HG02623 (cell line): ENCODE measurements at regions not wholly inside any gene's neighbourhood (a gene's known extent, or its start where the extent isn't known, plus 50 kb on each side); places are given as distances from the start of the nearest gene placed in this dataset.

Experiments used
- ATAC-seq: cut with Tn5 transposase; IDR thresholded peaks from one replicate; pipeline ENCODE4 v1.9.1; 2021; ENCODE audit warnings: moderate library complexity; ENCODE audit not compliant: unreplicated experiment

DNA sequence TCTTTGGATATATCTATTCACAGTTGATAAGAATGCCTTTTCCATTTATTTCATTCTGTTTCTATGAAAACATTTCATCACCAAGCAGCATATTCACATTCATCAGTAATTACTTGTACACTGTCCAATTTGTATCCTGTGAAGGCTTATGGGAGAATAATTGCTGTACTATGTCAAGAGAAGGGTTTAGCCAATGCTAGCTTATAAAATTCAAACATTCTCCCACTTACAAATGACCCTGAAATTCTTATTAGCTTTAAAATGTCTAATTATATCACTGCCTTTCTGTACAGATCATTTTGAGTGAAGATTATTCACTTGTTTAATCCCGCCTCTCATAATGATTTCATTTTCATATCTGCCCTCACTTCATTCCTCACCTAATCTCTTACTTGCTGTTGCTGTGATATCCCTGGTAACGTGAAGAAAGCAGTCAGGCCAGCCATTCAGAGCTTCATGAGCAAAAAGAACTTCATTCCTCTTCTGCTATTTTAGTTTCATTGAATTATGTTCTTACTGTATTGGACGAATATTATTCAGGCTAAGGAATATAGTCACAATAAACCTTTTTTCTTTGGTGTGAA is 778.7 kb downstream of the OLFM4 start:
- ATAC-seq = no peak

DNA sequence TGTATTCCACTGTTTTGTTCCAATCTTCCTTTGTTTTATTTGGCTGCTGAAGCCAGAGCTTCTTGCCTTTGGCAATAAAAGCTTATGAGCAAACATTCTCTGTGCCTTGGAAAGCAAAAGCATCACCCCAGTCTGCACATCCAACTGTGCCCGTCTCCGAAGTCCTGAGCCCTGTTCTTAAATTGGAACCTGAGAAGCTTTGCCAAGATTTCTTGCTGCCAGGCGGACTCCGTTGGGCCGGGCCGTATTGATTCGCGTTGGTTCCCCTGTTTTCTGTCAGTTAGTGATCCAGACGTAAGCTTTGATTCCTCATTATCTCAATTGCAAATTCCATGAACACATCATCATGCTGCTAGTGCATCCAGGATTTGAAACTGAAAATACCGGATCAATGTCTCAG is 793.0 kb downstream of the OLFM4 start:
- no peak for ATAC-seq

DNA sequence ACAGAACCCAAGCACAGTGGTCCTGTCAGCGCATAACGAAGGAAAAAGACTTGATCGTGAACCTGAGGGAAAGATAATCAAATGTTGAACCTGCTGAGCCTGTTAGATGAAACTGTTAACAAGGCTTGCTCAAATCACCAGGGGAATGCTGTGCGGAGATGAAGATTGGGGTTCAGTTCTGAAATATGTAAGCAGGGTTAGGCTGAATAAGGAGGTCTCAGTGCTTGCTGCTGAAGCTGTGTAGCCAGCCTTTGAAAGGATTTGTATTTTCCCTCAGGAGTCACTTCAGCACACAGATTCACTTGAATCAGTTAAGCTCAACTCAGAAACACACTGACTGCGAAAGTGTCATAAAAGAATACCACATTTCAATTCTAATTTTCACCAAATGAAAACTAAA is 793.5 kb downstream of the OLFM4 start:
- no peak for ATAC-seq

DNA sequence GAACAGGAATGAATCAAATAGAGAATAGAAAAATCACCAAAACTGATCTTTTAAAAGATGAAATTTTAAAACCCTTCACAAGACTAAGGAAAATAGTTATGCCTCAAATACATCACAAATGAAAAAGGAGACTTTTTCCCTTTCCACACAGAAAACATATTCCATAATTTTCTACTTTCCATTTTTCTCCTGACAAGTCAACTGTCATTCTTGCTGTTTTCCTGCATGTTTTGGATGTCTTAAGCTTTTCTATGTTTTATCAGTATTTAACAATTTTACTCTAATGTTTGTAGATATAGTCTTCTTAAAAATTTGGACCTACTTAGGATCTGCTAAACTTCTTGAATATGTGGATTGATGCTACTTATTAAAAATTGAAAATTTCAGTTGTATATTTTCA is 810.8 kb downstream of the OLFM4 start:
- no peak for ATAC-seq

DNA sequence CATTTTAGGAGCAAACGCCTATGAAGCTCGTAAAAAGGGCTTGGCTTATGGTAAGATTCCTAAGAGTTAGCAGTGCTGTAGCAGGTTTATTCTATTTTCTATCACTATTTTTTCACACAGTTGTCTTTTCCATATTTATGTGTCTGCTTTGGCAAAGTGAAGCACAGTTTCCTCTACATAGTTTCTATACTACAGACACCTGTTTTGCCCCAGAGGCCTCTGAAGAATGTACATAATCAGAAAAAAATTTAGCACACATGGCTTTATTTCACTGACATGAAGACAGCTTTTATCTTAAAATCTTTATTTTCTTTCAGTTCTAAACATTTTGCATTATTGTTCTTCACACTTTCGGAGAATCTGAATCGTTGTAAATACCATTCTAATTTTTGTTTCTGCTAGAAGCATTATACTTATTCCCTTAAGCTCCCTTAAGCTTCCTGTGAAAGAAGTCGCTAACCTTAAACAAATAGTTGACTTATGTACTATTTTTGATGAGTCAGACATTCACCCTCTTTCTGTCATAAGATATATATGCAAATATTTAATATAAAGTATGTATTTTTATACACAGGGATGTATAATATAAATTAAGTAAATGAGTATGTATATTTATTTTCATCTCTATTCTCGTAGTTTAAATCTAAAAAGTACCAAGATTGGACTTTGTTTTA is 816.0 kb downstream of the OLFM4 start:
- no peak for ATAC-seq

DNA sequence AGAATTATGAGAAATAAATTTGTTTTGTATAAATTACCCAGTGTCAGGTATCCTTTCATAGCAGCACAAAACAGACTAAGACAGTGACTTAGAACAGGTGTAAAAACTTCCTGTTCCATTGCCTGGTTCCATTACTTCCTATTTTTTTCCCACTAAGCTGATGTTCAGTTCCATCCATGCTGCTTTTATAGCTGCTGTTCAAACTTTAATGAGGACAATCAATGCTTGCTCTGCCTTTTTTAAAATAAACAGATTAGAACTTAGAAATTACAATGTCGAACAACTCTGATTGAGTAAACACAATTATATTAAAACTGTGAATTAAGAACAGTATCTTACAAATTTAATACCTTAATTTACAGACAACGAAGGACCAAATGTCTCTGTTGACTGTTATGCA is 818.9 kb downstream of the OLFM4 start:
- ATAC-seq = no peak

DNA sequence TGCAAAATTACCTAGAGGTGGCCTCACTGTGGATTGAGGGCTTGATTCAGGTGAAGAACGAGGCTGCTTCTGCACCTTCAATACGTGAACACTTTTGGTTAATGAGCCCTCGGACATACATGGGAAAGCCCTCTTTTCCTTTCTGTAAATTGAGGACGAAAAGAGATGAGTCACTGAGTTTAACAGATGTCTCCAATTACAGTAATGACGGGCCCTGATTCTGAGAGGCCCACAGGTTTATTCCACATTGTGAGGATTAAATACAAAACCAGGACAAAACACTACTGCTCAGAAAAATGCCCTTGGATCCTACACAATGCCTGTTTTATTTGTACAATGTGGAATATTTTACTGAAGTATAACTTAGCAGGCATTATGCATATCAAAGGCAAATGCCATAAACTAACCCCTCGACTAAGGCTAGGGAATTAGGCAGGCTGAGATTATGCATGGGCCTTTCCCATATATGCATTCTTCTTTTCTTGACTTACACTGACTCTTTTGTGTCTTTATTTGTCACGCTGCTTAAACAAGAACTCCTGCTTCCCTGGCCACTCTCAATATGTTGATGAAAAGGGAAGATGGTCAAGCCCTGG is 819.9 kb downstream of the OLFM4 start:
- no peak for ATAC-seq

DNA sequence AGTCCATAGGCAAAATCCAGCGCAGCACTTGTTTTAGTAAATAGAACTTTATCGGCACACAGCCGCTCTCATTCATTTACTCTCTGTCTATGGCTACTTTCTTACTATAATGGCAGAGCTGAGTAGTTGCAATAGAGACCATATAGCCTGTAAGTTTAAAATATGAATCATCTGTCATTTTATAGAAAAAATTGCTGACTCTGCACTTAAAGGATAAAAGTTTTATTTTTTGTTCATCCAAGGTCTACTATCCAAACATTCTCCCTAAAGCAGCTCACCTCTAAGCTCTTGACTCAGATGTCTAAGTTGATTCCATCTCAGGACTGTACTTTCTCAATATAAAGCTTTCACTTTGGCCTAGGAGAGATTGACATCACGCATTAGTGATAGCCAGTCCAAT is 825.7 kb downstream of the OLFM4 start:
- no peak for ATAC-seq

DNA sequence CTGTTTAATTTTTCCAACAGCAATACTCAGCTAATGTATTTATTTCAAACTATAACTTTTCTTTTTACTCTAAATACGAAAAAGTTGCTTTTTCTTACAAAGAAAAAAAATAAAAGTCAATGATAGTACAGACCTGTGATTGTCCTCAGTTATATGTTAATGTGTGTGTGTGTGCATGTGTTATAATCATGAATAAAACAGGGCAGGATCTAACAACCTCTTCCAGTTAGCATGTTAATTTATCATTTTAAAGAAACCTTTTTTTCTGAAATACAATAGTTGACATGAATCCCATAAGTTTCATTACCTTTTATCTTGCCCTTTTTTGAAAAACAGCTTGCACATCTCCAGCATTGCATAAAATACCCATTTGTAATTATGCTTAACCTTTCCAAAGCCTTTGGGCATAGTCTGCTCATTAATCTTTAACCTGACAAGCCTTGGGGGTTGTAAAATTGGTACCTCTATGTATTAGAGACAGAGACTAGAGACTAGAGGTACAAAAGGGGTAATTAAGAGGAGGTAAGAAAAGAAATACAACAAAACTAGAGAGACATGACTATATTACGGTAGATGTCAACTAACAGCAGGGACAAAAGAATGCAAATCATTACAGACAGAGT is 828.1 kb downstream of the OLFM4 start:
- no peak for ATAC-seq

DNA sequence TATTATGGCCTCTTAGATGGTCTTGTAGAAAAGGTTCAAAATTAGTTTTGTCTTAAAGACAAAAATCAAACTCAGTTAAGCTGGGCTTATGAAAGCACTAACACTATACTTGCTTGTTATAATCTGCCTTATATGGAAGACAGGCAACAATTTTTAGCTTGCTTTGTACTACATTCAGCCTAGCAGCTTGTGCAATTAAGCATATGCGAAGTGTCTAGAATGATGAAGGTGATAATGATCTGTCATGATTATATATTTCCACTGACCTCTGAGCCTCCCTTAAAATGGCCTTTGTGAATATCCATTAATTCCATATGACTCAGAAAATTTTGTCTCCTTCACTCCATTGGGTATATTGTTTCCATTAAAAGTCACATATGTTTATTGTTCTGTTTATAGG is 834.9 kb downstream of the OLFM4 start:
- ATAC-seq = no peak

DNA sequence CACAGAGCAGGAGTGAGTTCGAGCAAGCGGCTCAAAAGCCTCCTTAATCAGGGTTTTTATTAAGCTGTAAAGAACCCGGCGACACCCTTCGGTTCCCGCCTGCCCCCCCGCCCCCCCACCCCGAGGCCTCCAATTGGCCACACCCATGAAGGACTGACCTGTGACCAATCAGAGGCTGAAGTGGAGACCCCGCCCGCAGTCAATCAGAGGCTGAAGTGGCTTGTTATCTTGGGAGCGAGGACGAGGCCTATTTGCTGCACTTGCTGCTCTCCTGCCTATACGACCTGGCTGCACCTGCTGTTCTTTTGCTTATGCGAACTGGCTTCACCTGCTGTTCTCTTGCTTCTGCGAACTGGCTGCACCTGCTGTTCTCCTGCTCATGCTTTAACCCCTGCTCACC is 844.9 kb downstream of the OLFM4 start:
- no peak for ATAC-seq

DNA sequence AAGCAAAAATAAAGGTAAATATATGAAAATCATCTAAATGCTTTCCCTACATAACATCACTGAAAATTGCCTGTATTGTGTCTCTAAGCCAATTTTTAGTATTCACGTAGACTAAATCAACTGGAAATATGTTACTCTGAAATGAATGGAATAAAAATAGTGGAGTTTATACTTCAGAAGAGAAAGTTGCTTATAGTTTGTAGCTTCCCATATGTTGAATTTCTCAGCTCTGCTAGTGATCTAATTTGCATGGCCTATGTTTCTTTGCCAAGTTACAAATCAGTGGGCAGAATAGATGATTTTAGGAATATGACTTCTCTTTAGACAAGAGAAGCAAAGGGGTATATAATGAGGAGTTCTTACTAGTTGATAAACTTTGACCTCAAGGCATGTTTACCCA is 850.2 kb downstream of the OLFM4 start:
- ATAC-seq = no peak

DNA sequence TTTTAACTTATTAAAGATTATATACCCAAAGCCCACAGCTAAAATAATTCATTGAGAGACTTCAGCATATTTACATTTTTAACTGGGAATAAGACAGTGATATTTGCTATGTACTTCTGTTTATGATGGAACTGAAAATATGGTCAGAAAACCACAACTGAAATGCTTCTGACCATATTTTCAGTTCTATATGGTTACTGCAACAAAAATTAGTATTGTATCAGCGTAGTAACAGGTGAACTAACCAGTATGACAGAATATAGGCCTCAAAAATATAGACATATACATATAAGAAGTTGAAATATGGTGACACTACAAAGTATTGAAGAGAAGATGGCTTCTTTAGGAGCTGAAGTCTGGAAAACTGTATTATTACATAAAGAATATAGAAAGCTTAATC is 857.4 kb downstream of the OLFM4 start:
- ATAC-seq = no peak

DNA sequence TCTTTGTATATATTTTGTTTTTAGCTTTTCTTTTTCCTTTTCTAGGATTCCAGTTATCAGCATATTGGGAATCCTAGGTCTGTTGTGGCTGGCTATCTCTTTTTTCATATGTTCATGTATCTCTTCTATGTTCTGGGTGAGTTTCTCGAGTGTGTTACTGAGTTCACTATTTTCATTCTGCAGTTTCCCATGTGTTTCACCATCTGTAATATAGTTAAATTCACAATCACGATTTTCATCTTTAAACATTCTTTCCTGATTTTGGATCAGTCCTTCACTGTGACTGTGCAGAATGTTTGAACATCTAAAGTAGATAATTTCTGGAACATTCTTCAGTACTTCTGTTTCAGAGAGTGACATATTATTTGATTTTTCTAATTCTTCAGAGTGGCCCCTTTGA is 862.1 kb downstream of the OLFM4 start:
- no peak for ATAC-seq

DNA sequence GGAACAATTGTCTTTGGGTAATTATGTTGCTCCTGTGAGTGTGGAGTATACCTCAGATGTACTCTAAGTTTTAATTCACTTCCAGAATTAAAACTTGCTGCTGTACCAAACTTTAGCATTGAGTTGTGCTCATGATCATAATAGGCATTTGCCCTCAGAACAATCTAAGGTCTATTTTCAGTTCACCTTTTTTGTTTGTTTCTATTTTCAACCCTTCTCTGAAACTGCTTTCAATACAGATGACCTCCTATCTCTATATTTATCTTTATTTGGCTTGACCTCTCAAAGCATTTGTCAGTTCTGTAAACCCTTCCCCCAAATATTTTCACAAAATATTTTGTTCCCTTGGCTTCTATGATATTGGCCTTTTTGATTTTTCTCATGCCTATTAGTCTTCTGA is 873.0 kb downstream of the OLFM4 start:
- ATAC-seq = peak; percentile 52

DNA sequence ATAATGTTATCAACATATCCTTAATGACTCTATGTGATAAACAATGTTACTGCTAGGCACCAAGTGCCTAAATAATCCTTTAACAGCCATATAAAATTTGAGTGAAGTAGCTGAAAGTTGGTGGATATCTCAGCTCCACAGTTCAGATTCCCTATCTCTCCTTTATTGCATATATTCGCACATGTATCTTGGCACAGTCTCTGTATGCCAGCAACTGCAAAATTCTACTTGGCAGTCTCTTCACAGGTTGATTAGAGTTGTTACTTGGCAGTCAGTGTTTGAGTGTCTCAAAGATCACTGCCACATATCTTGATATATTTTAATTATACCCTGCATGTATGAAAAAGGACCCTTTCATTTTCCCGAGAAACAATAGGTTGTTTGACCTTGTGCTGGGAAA is 879.3 kb downstream of the OLFM4 start:
- no peak for ATAC-seq

DNA sequence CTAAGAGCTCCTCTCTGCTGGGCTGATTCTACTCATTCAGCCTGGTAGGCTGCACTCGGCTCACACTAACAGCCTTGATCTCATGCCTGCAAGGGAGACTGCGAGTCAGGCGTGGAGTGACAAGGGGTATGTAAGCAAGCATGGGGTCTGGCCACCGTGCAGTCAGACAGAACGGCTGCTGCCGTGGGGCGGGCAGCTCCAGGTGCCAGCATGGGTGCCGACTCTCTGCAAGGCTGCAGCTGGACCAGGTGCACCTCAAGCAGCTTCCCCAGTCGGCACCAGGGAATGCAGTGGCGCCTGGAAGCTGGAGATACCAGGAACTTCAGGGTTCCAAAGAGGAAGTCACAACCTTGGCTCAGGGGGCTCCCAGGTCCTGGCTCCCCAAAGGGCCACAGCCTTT is 892.3 kb downstream of the OLFM4 start:
- ATAC-seq = no peak

DNA sequence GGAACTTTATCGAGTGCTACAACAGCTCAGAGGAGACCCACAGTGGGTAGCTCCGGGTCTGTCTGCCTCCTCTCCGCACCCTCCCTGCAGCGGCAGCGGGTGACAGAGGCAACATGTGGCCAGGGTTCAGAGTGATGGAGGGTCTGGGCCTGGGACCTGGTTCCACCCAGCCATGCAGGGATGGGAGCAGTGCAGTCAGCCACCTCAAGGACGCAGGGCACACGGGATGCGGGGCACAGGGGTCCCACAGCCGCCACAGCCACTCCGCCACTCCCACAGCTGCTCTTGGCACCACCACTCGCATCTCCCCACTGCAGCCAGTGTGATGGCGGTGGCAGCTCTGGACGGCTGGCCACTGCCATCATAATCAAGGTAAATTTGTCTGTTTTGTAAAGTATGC is 892.9 kb downstream of the OLFM4 start:
- ATAC-seq = no peak

DNA sequence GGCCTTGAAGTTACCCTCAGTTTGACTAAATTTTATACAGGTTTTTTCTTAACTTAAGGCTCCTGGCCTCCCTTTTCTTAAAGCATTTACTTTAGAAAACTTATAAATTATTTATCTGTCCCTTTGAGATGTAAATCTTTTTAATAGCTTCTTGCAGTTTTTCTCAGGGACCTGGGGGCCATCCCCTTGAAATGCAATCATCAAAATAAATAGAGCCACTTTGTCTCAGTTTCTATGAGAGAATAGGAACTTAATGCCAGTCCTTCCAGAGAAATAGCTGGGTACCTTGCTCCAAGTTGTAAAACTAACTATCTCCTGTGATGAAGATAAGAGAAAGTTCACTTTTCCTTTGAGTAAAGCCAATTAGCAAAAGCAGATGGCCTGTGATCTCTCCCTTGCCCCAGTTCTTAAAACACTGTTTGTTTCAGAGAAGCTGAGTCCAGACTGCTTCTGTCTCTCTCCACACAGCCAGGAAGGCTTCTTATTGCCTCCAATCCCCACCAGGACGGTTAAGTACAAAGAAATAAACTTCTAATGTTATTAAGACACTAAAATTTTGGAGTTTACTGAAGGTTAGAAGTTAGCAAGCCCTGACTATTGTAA is 913.1 kb downstream of the OLFM4 start:
- no peak for ATAC-seq

DNA sequence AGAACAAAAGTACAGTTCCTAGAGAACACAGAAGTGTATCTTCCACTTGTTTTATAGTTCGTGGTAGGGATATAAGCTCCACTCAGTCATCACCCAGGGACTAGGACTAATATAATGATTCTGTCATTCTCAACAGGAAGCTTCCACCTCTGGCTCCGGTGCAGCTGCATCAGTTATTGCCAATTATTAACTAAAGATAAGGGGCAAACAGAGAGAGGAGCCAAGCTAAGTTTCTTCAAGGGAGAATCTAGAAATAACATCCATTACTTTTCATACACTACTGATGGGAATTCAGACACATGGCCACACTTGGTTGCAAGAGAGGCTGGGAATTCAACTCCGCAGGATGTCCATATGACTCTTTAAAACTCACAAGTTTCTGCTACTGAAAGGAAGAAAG is 917.9 kb downstream of the OLFM4 start:
- ATAC-seq = no peak

DNA sequence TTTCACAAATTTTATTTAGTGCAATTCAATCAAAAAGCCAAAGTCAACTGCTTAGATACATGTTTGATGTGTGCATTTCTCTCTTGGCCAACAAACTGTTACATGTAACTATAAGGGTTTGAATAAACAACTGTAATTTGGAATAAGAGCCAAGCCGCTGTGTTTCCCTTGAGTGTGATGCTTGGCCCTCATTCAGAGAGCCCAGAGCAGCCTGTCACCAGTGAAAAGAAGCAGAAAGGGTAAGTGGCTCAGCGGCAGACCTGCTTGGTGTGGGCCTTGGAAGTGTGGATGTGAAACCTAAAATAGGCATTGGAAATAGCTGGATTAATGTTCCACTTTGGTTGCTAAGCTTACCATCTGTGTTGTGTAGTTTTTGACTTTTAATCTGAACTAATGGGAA is 924.6 kb downstream of the OLFM4 start:
- no peak for ATAC-seq
